HCT116 (cell line): ENCODE measurements at regions not wholly inside any gene's neighbourhood (a gene's known extent, or its start where the extent isn't known, plus 50 kb on each side); places are given as distances from the start of the nearest gene placed in this dataset.

Experiments
- ATAC-seq: fragments of 200-7000 bp; cut with Tn5 transposase; 2 replicates; pipeline ENCODE4 v1.9.1; 2020; ENCODE audit warnings: mild to moderate bottlenecking, moderate library complexity
- BruUV-seq: library from RNA; stranded (reverse); fragments of 400-500 nt; replicated peaks from 2 replicates; lab custom pipeline; 2021; lab: Mats Ljungman, UMichigan
- CTCF ChIA-PET: fragments of 300-600 bp; sonication (Branson Sonifier 250); formaldehyde crosslinking; loops from one replicate; lab custom pipeline; 2021; ENCODE audit warnings: antibody characterized with exemption; lab: Charles Lee
- POLR2A ChIA-PET: fragments of 300-600, 350-600 bp; sonication (Branson Sonifier 250); formaldehyde crosslinking; loops from one replicate; lab custom pipeline; 2021; ENCODE audit warnings: antibody characterized with exemption; lab: Charles Lee
- RAD21 ChIA-PET, 2 experiments: fragments of 300-600 bp; sonication (Branson Sonifier 250); formaldehyde crosslinking; loops; one replicate each; lab custom pipeline; 2023; ENCODE audit warnings: low total read pairs in 2 of 2; ENCODE audit not compliant: uncharacterized antibody in 2 of 2, unreplicated experiment in 2 of 2, low non-redundant PET in 1 of 2; lab: Charles Lee
- DNase-seq: peaks from one replicate; pipeline ENCODE4 v3.0.0-alpha.2; 2010; ENCODE audit warnings: low read depth, low spot score
- H2AFZ ChIP-seq: fragments of 200-600 bp; shearing (Covaris generic), sonication (generic); 2 replicates; pipeline ENCODE4 v1.6.1; 2017; ENCODE audit warnings: low read depth, mixed run types, mixed read lengths, antibody characterized with exemption, low read length; ENCODE audit not compliant: poor library complexity, severe bottlenecking
- H3K27ac ChIP-seq: 2 replicates; pipeline ENCODE4 v1.5.1; 2012; ENCODE audit warnings: low read depth, low read length
- H3K27me3 ChIP-seq: fragments of 200-600 bp; sonication (generic); 2 replicates; pipeline ENCODE4 v1.6.1; 2016; ENCODE audit warnings: mixed run types, low read length, mixed read lengths; ENCODE audit not compliant: insufficient read depth
- H3K36me3 ChIP-seq, 2 experiments: fragments of 200-500 bp in 1 of 2; fragments of 200-600 bp in 1 of 2; sonication (Bioruptor generic) in 1 of 2; sonication (generic) in 1 of 2; 2 replicates each; pipeline versions ENCODE4 v1.5.1 to v1.6.1; 2014 to 2016; ENCODE audit warnings: low read length in 2 of 2, inconsistent platforms in 1 of 2, mixed read lengths in 1 of 2, mixed run types in 1 of 2; ENCODE audit not compliant: insufficient read depth in 2 of 2, control insufficient read depth in 1 of 2
- H3K4me1 ChIP-seq, 2 experiments: fragments of 200-600 bp in 1 of 2; sonication (generic) in 1 of 2; 2 replicates each; pipeline versions ENCODE4 v1.5.1 to v1.6.1; 2012 to 2017; ENCODE audit warnings: low read length in 2 of 2, inconsistent platforms in 1 of 2, mild to moderate bottlenecking in 1 of 2, mixed read lengths in 1 of 2, mixed run types in 1 of 2, moderate library complexity in 1 of 2; ENCODE audit not compliant: insufficient read depth in 2 of 2, control insufficient read depth in 1 of 2
- H3K4me2 ChIP-seq: fragments of 200-600 bp; sonication (generic); 2 replicates; pipeline ENCODE4 v1.6.1; 2017; ENCODE audit warnings: mixed run types, low read length, mixed read lengths
- H3K4me3 ChIP-seq, 2 experiments: fragments of 200-600 bp in 1 of 2; sonication (generic) in 1 of 2; replicated peaks in 1 of 2; 2 replicates each; pipeline ENCODE4 v1.5.1; 2011 to 2016; ENCODE audit warnings: low read length in 2 of 2, control low read depth in 1 of 2, low read depth in 1 of 2, mild to moderate bottlenecking in 1 of 2, mixed read lengths in 1 of 2, mixed run types in 1 of 2
- H3K79me2 ChIP-seq: fragments of 200-600 bp; sonication (generic); 2 replicates; pipeline ENCODE4 v1.6.1; 2017; ENCODE audit warnings: mild to moderate bottlenecking, mixed run types, low read length, moderate library complexity, mixed read lengths; ENCODE audit not compliant: insufficient read depth
- H3K9ac ChIP-seq: fragments of 200-600 bp; sonication (generic); 2 replicates; pipeline ENCODE4 v1.6.1; 2016; ENCODE audit warnings: low read length, mixed read lengths
- H3K9me2 ChIP-seq: fragments of 200-600 bp; sonication (generic), shearing (Covaris generic); 2 replicates; pipeline ENCODE4 v1.6.1; 2017; ENCODE audit warnings: mixed run types, mild to moderate bottlenecking, moderate library complexity; ENCODE audit not compliant: insufficient read depth
- H3K9me3 ChIP-seq, 2 experiments: fragments of 200-500 bp in 1 of 2; fragments of 200-600 bp in 1 of 2; sonication (Bioruptor generic) in 1 of 2; sonication (generic) in 1 of 2; 2 replicates each; pipeline ENCODE4 v1.6.1; 2014 to 2017; ENCODE audit warnings: low read length in 2 of 2, mixed read lengths in 2 of 2, inconsistent platforms in 1 of 2, low read depth in 1 of 2, mild to moderate bottlenecking in 1 of 2, mixed run types in 1 of 2, moderate library complexity in 1 of 2; ENCODE audit not compliant: control insufficient read depth in 1 of 2, insufficient read depth in 1 of 2
- H4K20me1 ChIP-seq: fragments of 200-600 bp; sonication (generic), shearing (Covaris generic); 2 replicates; pipeline ENCODE4 v1.6.1; 2017; ENCODE audit warnings: mixed run types, mild to moderate bottlenecking, moderate library complexity; ENCODE audit not compliant: insufficient read depth
- CEBPB ChIP-seq: IDR thresholded peaks from 2 replicates; pipeline ENCODE4 v1.6.1; 2012; ENCODE audit warnings: low read depth
- CTCF ChIP-seq, 3 experiments: fragments of 200-600 bp in 1 of 3; sonication (generic) in 1 of 3; IDR thresholded peaks in 2 of 3; conservative IDR thresholded peaks in 1 of 3; 2 replicates each; pipeline ENCODE4 v1.5.1; 2012 to 2017; ENCODE audit warnings: low read depth in 2 of 3, low read length in 2 of 3, antibody characterized with exemption in 1 of 3, borderline replicate concordance in 1 of 3, control low read depth in 1 of 3, mild to moderate bottlenecking in 1 of 3, mixed read lengths in 1 of 3, mixed run types in 1 of 3, moderate library complexity in 1 of 3; ENCODE audit not compliant: insufficient read depth in 1 of 3
- POLR2A ChIP-seq: IDR thresholded peaks from 2 replicates; pipeline ENCODE4 v1.7.0; 2011; ENCODE audit warnings: borderline replicate concordance; ENCODE audit not compliant: insufficient read depth, insufficient read length; ENCODE audit errors: extremely low read depth
- SIN3A ChIP-seq: IDR thresholded peaks from 2 replicates; pipeline ENCODE4 v1.6.1; 2012; ENCODE audit warnings: low read depth
- SP1 ChIP-seq: IDR thresholded peaks from 2 replicates; pipeline ENCODE4 v1.6.1; 2012; ENCODE audit warnings: low read depth
- TCF7L2 ChIP-seq: IDR thresholded peaks from 2 replicates; pipeline ENCODE4 v1.7.0; 2011; ENCODE audit warnings: borderline replicate concordance, inconsistent platforms; ENCODE audit not compliant: insufficient read depth, insufficient read length; ENCODE audit errors: extremely low read depth
- intact Hi-C: fragments of 100-400 bp; cut with micrococcal nuclease; formaldehyde crosslinking; loops from 2 replicates; pipeline ENCODE4 v1.10.0; 2022
- TF ChIP-seq, protein P1 (sequence below): IDR thresholded peaks from 2 replicates; pipeline ENCODE4 v1.6.1; 2012; ENCODE audit warnings: low read depth
- TF ChIP-seq, protein P2 (sequence below): IDR thresholded peaks from 2 replicates; pipeline ENCODE4 v1.6.1; 2012

DNA sequence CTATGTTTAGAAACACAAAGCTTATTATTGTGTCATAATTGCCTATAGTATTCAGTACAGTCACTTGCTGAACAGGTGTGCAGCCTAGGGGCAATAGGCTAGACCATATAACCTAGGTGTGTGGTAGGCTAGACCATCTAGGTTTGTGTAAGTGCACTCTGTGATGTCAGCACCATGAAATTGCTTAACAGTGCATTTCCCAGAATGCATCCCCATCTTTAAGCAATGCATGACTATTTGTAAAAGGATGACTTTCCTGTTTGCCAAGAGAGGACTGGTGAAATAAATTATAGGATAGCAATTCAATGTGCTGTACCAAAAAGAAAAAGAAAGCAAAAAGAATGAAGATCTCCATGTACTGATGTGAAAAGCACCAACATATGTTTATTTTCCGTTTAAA lies 288.7 kb upstream of the AUTS2 start:
- Histone ChIP-seq H3K27me3 (no peaks in the 10 kb centered on the region), H3K27ac (no peak overlapping the region), H3K9me3 (peaks cover 3 to 25% of the 10 kb centered on the region in 2 experiments; a peak in 3 of 4 replicates), H3K4me1 (no peaks in the 10 kb centered on the region), H4K20me1 (no peaks in the 10 kb centered on the region), H3K9ac (no peak overlapping the region), H3K36me3 (no peaks in the 10 kb centered on the region), H3K4me2 (no peak overlapping the region), H3K9me2 (no peaks in the 10 kb centered on the region), H3K4me3 (no peak overlapping the region), H2AFZ (no peak overlapping the region)
- no TSS peak for BruUV-seq
- DNase-seq, result no peak
- intact Hi-C loops, result no loop called here
- ATAC-seq, result no peak
- ChIA-PET CTCF (no interaction called here), RAD21 (no interaction called here)
- no peak for TF ChIP-seq CEBPB
- no peak for TF ChIP-seq SIN3A
- TF ChIP-seq SP1, result no peak
- TF ChIP-seq, protein P1, sequence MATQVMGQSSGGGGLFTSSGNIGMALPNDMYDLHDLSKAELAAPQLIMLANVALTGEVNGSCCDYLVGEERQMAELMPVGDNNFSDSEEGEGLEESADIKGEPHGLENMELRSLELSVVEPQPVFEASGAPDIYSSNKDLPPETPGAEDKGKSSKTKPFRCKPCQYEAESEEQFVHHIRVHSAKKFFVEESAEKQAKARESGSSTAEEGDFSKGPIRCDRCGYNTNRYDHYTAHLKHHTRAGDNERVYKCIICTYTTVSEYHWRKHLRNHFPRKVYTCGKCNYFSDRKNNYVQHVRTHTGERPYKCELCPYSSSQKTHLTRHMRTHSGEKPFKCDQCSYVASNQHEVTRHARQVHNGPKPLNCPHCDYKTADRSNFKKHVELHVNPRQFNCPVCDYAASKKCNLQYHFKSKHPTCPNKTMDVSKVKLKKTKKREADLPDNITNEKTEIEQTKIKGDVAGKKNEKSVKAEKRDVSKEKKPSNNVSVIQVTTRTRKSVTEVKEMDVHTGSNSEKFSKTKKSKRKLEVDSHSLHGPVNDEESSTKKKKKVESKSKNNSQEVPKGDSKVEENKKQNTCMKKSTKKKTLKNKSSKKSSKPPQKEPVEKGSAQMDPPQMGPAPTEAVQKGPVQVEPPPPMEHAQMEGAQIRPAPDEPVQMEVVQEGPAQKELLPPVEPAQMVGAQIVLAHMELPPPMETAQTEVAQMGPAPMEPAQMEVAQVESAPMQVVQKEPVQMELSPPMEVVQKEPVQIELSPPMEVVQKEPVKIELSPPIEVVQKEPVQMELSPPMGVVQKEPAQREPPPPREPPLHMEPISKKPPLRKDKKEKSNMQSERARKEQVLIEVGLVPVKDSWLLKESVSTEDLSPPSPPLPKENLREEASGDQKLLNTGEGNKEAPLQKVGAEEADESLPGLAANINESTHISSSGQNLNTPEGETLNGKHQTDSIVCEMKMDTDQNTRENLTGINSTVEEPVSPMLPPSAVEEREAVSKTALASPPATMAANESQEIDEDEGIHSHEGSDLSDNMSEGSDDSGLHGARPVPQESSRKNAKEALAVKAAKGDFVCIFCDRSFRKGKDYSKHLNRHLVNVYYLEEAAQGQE, result no peak
- TF ChIP-seq, protein P2, sequence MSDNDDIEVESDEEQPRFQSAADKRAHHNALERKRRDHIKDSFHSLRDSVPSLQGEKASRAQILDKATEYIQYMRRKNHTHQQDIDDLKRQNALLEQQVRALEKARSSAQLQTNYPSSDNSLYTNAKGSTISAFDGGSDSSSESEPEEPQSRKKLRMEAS, result no peak
- no peak for TF ChIP-seq POLR2A
- no peak for TF ChIP-seq TCF7L2
- no peak for TF ChIP-seq CTCF (IDR thresholded peaks at IDR 0.05 in 2 of 3, conservative IDR thresholded peaks at IDR 0.05 in 1 of 3; ENCODE audit: borderline replicate concordance in 1 of 3, insufficient read depth in 1 of 3, low read depth in 2 of 3, low read length in 2 of 3)
- TF ChIP-seq, all 23 proteins: peak for 0
- H3K79me2 ChIP-seq, result no peaks in the 10 kb centered on the region
- POLR2A ChIA-PET, result no interaction called here
